Testis (tissue), 2 donors: ENCODE measurements at regions not wholly inside any gene's neighbourhood (a gene's known extent, or its start where the extent isn't known, plus 50 kb on each side); places are given as distances from the start of the nearest gene placed in this dataset.

Experiments
- DNase-seq: peaks from one replicate; pipeline ENCODE4 v3.0.0-alpha.2; 2019
- H3K27ac ChIP-seq, 2 donors: fragments of 200-600 bp; sonication (generic); one replicate each; pipeline ENCODE4 v1.5.1; 2019
- H3K27me3 ChIP-seq: fragments of 200-600 bp; sonication (generic); one replicate; pipeline ENCODE4 v1.5.1; 2019
- H3K36me3 ChIP-seq: fragments of 200-600 bp; sonication (generic); one replicate; pipeline ENCODE4 v1.5.1; 2017; ENCODE audit warnings: low read depth; ENCODE audit errors: missing control alignments
- H3K4me1 ChIP-seq: fragments of 200-600 bp; sonication (generic); one replicate; pipeline ENCODE4 v1.5.1; 2019
- H3K4me3 ChIP-seq, 2 donors: fragments of 200-600 bp; sonication (generic); one replicate each; pipeline ENCODE4 v1.5.1; 2017 to 2019
- H3K9me3 ChIP-seq: fragments of 200-600 bp; sonication (generic); one replicate; pipeline ENCODE4 v1.5.1; 2017
- CTCF ChIP-seq, 3 experiments: fragments of 450-650 bp in 2 of 3; fragments of 200-600 bp in 1 of 3; sonication (generic) in 1 of 3; IDR thresholded peaks; one replicate each; pipeline ENCODE4 v1.5.1; 2016 to 2019; ENCODE audit warnings: antibody characterized with exemption in 3 of 3, mild to moderate bottlenecking in 2 of 3, moderate library complexity in 1 of 3
- POLR2A ChIP-seq: fragments of 450-650 bp; IDR thresholded peaks from one replicate; pipeline ENCODE4 v1.6.1; 2017; ENCODE audit warnings: antibody characterized with exemption, mild to moderate bottlenecking, moderate library complexity
- WGBS, 2 donors: methylation state at CpG; one replicate each; pipeline ENCODE4 v1.1.5; 2018; 5-methylcytosine and 5-hydroxymethylcytosine counted together
- intact Hi-C: fragments of 100-400 bp; cut with DNase I; formaldehyde crosslinking; loops from one replicate; pipeline ENCODE4 v1.15.1; 2023; ENCODE audit warnings: low total_unique reads

- intact Hi-C loops, result no loop called here
- no peaks in the 10 kb centered on the region for H3K27me3 ChIP-seq
- WGBS, 2 donors, result 74 to 78% methylated on average over 5 of the region's 5 CpGs
- H3K4me1 ChIP-seq, result no peaks in the 10 kb centered on the region
- no peaks in the 10 kb centered on the region for H3K9me3 ChIP-seq
- H3K4me3 ChIP-seq, result no peak overlapping the region
- no peak overlapping the region for H3K27ac ChIP-seq
- DNase-seq, result no peak
- H3K36me3 ChIP-seq, result no peaks in the 10 kb centered on the region
- no peak for TF ChIP-seq POLR2A
- no peak for TF ChIP-seq CTCF (IDR thresholded peaks at IDR 0.05)
Measured at GRCh38 chr13:74409551-74409950, 275.3 kb upstream of the KLF12 start.

DNA sequence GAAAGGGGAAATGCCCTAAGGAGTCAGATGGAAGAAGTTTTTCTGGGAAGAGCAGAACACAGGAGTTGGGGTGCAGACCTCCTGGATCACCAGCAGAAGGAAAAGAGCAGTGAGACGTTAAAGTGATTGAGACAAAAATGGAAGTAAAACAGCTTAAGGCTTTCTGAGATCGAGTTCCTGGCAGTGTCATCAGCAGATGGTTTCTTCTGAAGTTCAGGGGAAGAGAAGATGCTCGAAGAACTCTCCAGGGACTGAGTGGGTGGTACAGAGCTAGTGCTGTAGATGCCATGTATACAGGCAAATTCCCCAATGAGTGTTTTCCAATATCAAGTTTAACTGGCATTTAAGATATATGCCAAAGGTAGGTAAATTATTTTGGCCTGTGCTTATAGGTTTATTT, 272.2 kb upstream of the KLF12 start:
- 47 to 64% methylated on average over 3 of the region's 3 CpGs for WGBS, 2 donors
- DNase-seq, result no peak
- no peak overlapping the region for H3K4me3 ChIP-seq
- no peaks in the 10 kb centered on the region for H3K27me3 ChIP-seq
- no peaks in the 10 kb centered on the region for H3K9me3 ChIP-seq
- TF ChIP-seq CTCF (IDR thresholded peaks at IDR 0.05) (no peak), POLR2A (no peak)
- H3K4me1 ChIP-seq, result no peaks in the 10 kb centered on the region
- no peaks in the 10 kb centered on the region for H3K36me3 ChIP-seq
- no peak overlapping the region for H3K27ac ChIP-seq
- intact Hi-C loops, result no loop called here

DNA sequence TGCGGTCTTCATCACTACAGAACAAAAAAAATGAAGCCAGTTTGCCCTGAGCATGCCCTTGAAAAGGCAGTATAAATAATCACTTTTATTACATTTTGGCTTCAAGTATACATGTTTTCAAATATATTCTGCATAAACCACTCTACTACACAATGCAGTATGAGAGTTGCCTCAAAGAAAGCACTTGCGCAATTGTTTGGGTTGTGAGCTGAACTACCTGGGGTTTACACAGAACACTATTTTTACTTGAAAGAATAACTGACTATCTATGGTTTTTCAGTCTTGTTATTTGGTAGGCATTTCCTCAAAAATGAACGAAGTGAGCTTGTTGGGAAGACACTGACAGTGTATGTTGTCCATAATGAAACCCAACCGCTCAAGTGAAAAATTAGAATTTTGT, 264.4 kb upstream of the KLF12 start:
- Histone ChIP-seq H3K9me3 (no peaks in the 10 kb centered on the region), H3K4me3 (no peak overlapping the region), H3K27ac (no peak overlapping the region), H3K27me3 (no peaks in the 10 kb centered on the region), H3K4me1 (no peaks in the 10 kb centered on the region), H3K36me3 (no peaks in the 10 kb centered on the region)
- TF ChIP-seq CTCF (IDR thresholded peaks at IDR 0.05), result no peak
- TF ChIP-seq POLR2A, result no peak
- WGBS, 2 donors, result 86 to 95% methylated on average over 4 of the region's 4 CpGs
- no peak for DNase-seq
- intact Hi-C loops, result no loop called here

GRCh38 chr13:74389056-74389455, 254.9 kb upstream of the KLF12 start:
- Histone ChIP-seq H3K4me3 (no peak overlapping the region), H3K9me3 (no peaks in the 10 kb centered on the region), H3K4me1 (no peaks in the 10 kb centered on the region), H3K27me3 (no peaks in the 10 kb centered on the region), H3K27ac (no peak overlapping the region), H3K36me3 (peaks cover 2% of the 10 kb centered on the region)
- WGBS, 2 donors, result 48 to 86% methylated on average over 2 to 5 of the region's 5 CpGs
- TF ChIP-seq POLR2A, result no peak
- TF ChIP-seq CTCF (IDR thresholded peaks at IDR 0.05), result no peak
- DNase-seq, result no peak
- intact Hi-C loops, result no loop called here

GRCh38 chr13:74388626-74389025, 254.4 kb upstream of the KLF12 start:
- no peak for DNase-seq
- H3K4me3 ChIP-seq, result no peak overlapping the region
- no peaks in the 10 kb centered on the region for H3K9me3 ChIP-seq
- H3K27me3 ChIP-seq, result no peaks in the 10 kb centered on the region
- TF ChIP-seq POLR2A, result no peak
- no peak for TF ChIP-seq CTCF (IDR thresholded peaks at IDR 0.05)
- 84 to 97% methylated on average over 3 to 6 of the region's 6 CpGs for WGBS, 2 donors
- intact Hi-C loops, result no loop called here
- H3K4me1 ChIP-seq, result no peaks in the 10 kb centered on the region
- H3K36me3 ChIP-seq, result peaks cover 2% of the 10 kb centered on the region
- H3K27ac ChIP-seq, result no peak overlapping the region
